BE2C (cell line): ENCODE measurements at regions not wholly inside any gene's neighbourhood (a gene's known extent, or its start where the extent isn't known, plus 50 kb on each side); places are given as distances from the start of the nearest gene placed in this dataset.

Experiments used
- DNase-seq: peaks from one replicate; pipeline ENCODE4 v3.0.0-alpha.2; 2020
- H3K27me3 ChIP-seq: fragments of 250-450 bp; sonication (Bioruptor Pico); 2 replicates; pipeline ENCODE4 v1.5.1; 2020; ENCODE audit warnings: mild to moderate bottlenecking
- H3K36me3 ChIP-seq: fragments of 250-450 bp; sonication (Bioruptor Pico); 2 replicates; pipeline ENCODE4 v1.5.1; 2020; ENCODE audit warnings: mild to moderate bottlenecking
- H3K4me1 ChIP-seq: fragments of 250-450 bp; sonication (Bioruptor Pico); 2 replicates; pipeline ENCODE4 v1.5.1; 2020
- H3K4me3 ChIP-seq: 2 replicates; pipeline ENCODE4 v1.5.1; 2011; ENCODE audit warnings: low read depth, low read length
- H3K9me3 ChIP-seq: fragments of 250-450 bp; sonication (Bioruptor Pico); 2 replicates; pipeline ENCODE4 v1.5.1; 2020
- TF ChIP-seq, protein P1 (sequence below): IDR thresholded peaks from 2 replicates; pipeline ENCODE4 v1.5.1; 2012; ENCODE audit warnings: mild to moderate bottlenecking, low read depth, low read length

DNA sequence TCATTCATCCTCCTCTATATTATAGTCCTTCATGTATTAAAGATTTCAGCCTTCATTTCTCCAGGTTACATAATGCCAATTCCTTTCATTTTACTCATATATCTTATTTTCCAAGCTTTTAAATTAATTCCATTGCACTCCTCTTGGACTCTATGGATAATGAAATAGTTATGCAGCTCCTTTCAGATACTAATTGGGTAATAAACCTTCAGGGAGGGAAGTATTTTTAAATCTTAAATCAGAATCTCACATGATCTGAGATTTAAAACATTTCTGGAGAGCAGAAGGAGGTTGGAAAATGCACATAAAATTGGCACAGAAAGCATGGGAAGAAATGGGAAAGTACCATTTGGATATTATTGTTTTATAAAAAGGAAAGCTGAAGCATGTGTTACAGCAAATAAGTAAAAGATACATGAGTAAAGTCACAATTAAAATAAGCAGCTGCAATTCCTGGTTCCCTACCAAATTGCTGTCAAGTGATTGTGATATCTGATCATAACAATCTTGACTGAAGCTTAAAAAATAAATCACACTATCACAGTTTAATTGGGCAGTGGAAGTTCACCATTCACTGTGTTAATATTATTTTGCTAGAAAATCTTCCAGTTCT is 257.9 kb upstream of the NREP start:
- no peak for DNase-seq
- TF ChIP-seq, protein P1, sequence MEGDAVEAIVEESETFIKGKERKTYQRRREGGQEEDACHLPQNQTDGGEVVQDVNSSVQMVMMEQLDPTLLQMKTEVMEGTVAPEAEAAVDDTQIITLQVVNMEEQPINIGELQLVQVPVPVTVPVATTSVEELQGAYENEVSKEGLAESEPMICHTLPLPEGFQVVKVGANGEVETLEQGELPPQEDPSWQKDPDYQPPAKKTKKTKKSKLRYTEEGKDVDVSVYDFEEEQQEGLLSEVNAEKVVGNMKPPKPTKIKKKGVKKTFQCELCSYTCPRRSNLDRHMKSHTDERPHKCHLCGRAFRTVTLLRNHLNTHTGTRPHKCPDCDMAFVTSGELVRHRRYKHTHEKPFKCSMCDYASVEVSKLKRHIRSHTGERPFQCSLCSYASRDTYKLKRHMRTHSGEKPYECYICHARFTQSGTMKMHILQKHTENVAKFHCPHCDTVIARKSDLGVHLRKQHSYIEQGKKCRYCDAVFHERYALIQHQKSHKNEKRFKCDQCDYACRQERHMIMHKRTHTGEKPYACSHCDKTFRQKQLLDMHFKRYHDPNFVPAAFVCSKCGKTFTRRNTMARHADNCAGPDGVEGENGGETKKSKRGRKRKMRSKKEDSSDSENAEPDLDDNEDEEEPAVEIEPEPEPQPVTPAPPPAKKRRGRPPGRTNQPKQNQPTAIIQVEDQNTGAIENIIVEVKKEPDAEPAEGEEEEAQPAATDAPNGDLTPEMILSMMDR: no peak
- no peaks in the 10 kb centered on the region for H3K9me3 ChIP-seq
- H3K4me1 ChIP-seq: peaks cover 9% of the 10 kb centered on the region
- H3K4me3 ChIP-seq: no peak overlapping the region
- no peaks in the 10 kb centered on the region for H3K36me3 ChIP-seq
- no peaks in the 10 kb centered on the region for H3K27me3 ChIP-seq

DNA sequence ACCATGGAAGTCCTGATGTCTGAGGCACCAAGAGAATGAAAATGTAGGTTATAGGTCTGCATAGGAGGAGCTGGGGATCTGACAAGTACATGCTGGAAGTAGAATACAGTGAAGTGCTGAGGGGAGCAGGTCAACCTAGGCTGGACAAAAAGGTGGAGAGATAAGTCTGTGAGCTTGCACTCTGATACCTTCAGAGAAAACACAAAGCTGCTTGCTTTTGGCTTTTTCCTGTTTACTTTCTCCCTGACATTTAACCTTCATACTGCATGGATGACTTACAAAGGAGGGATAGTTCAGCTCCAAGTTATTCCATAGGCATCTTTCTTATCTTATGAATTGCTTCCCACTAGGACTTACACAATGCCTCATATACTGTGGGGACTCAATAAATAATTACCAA is 256.7 kb upstream of the NREP start:
- Histone ChIP-seq H3K27me3 (no peaks in the 10 kb centered on the region), H3K4me1 (peaks cover 9% of the 10 kb centered on the region), H3K4me3 (no peak overlapping the region), H3K9me3 (no peaks in the 10 kb centered on the region), H3K36me3 (no peaks in the 10 kb centered on the region)
- TF ChIP-seq, protein P1: no peak
- no peak for DNase-seq

GRCh38 chr5:112012104-112012503 is 255.1 kb upstream of the NREP start:
- no peak overlapping the region for H3K4me3 ChIP-seq
- no peaks in the 10 kb centered on the region for H3K9me3 ChIP-seq
- no peak for DNase-seq

DNA sequence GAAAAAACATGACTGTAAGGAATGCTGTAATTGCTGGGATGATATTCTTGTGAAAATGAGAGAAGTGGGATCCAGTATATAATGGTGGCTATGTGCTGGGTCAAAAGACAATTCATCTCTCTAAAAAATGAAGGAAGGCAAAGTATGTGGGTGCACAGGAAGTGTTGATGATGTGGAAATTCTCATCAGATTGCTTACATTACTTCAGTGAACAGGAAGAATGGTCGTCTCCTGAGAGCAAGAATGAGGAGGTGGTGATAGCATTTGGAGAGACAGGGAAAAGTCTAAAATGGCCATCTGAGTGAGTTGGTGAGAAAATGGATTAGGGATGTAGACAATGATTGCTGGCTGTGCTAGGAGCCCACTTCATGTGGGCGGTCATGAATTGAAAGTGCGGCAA is 253.5 kb upstream of the NREP start:
- no peaks in the 10 kb centered on the region for H3K9me3 ChIP-seq
- TF ChIP-seq, protein P1: no peak
- H3K4me1 ChIP-seq: peaks cover 9% of the 10 kb centered on the region

More at GRCh38 chr5:112012104-112012503, 255.1 kb upstream of the NREP start:
- Histone ChIP-seq H3K27me3 (no peaks in the 10 kb centered on the region), H3K4me1 (peaks cover 9% of the 10 kb centered on the region), H3K36me3 (no peaks in the 10 kb centered on the region)
- TF ChIP-seq, protein P1: no peak

DNA sequence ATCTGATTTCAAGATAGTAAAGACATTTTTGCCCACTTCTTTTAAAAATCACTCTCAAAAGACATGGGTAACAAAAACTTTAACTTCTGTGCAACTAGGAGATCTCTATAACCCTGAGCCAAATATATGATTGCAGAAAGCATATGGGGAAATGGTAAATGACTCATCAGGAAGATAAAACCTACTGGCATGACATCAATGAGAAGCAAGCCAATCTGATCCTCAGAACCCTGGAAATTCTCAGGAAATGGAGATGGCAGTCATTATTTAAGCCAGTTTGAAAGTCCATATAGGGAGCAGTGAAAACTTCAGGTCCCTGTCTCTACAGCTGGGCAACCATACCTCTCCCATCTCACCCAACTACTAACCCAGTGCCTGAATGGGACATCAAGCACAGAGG is 249.7 kb upstream of the NREP start:
- H3K4me3 ChIP-seq: no peak overlapping the region
- H3K27me3 ChIP-seq: no peaks in the 10 kb centered on the region
- DNase-seq: peak; percentile 18
- H3K36me3 ChIP-seq: no peaks in the 10 kb centered on the region
- H3K4me1 ChIP-seq: peaks cover 8% of the 10 kb centered on the region; the same call in 1 of the 2 replicates
- no peaks in the 10 kb centered on the region for H3K9me3 ChIP-seq
- TF ChIP-seq, protein P1: no peak

More for the DNA sequence above, 253.5 kb upstream of the NREP start:
- no peak for DNase-seq
- H3K27me3 ChIP-seq: no peaks in the 10 kb centered on the region
- no peaks in the 10 kb centered on the region for H3K36me3 ChIP-seq
- H3K4me3 ChIP-seq: no peak overlapping the region

- H3K27me3 ChIP-seq: no peaks in the 10 kb centered on the region
- H3K36me3 ChIP-seq: no peaks in the 10 kb centered on the region
- H3K4me1 ChIP-seq: peaks cover 8% of the 10 kb centered on the region; the same call in 1 of the 2 replicates
- no peak overlapping the region for H3K4me3 ChIP-seq
- H3K9me3 ChIP-seq: no peaks in the 10 kb centered on the region
- TF ChIP-seq, protein P1: no peak
- DNase-seq: no peak
Measured at GRCh38 chr5:112005623-112005930, 248.6 kb upstream of the NREP start.
